Keratinocyte (primary cell): ENCODE measurements at regions not wholly inside any gene's neighbourhood (a gene's known extent, or its start where the extent isn't known, plus 50 kb on each side); places are given as distances from the start of the nearest gene placed in this dataset.

Experiments used
- CTCF ChIP-seq, 3 experiments: IDR thresholded peaks in 1 of 3; conservative IDR thresholded peaks in 1 of 3; optimal IDR thresholded peaks in 1 of 3; 2 replicates in 2 of 3; 3 replicates in 1 of 3; pipeline versions ENCODE3 to v1.5.1; 2011; ENCODE audit warnings: low read length in 3 of 3, mild to moderate bottlenecking in 3 of 3, moderate library complexity in 2 of 3, control low read depth in 1 of 3, inconsistent platforms in 1 of 3; ENCODE audit not compliant: insufficient read depth in 2 of 3; ENCODE audit errors: extremely low read depth in 1 of 3
- EZH2 ChIP-seq: IDR thresholded peaks from one replicate; pipeline ENCODE4 v1.6.1; 2012; ENCODE audit warnings: inconsistent platforms, mild to moderate bottlenecking, low read length, moderate library complexity

DNA sequence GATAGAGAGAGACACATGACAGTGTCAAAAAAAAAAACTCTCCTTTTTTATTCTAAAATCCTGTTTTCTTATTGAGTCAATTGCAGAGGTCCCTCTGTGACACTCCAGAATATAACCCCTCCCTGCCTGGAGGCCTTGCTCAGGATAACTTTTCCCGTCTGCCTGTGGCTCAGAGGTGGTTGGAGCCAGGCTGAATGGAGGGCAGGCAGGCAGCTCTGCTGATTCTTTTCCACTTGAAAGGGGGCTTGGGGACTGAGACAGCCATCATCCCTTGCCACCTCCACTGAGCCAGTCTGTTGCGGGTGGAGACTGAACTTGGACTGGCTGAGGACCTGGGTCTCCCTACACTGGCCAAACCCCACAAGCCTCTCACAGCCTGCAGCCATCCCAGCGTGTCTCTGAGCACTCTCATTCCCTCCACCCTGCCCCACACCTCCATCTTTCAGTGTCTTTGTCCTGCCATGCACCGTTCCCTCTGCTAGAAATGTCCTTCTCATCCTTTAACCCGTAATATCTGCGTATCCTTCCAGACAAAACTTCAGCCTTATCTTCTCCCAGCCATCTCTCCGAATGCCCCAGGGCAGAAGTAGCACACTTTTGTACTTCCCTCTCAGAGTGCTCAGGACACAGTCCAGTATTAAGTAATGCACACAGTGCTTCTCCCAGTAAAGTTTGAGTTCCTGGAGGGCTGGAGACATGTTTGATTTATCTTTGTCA, 139.9 kb downstream of the CHIC2 start:
- TF ChIP-seq EZH2: no peak
- no peak for TF ChIP-seq CTCF (optimal IDR thresholded peaks at IDR 0.05 in 1 of 3, IDR thresholded peaks at IDR 0.05 in 1 of 3, conservative IDR thresholded peaks at IDR 0.05 in 1 of 3; ENCODE audit: extremely low read depth in 1 of 3, insufficient read depth in 2 of 3, low read length in 3 of 3)
